HepG2 (cell line): ENCODE measurements at regions not wholly inside any gene's neighbourhood (a gene's known extent, or its start where the extent isn't known, plus 50 kb on each side); places are given as distances from the start of the nearest gene placed in this dataset.

Experiments
- ATAC-seq: fragments of 200-7000 bp; cut with Tn5 transposase; 3 replicates; pipeline ENCODE4 v1.9.1; 2020; ENCODE audit warnings: mild to moderate bottlenecking, moderate library complexity
- BruUV-seq: library from RNA; stranded (reverse); fragments of 400-500 nt; replicated peaks from 2 replicates; lab custom pipeline; 2021; lab: Mats Ljungman, UMichigan
- CTCF ChIA-PET: fragments of 300-600 bp; formaldehyde crosslinking; extraction: SDS; loops from one replicate; lab custom pipeline; 2021; ENCODE audit warnings: low total read pairs, inconsistent platforms, low intra/inter-chr PET ratio; lab: Yijun Ruan, JAX
- POLR2A ChIA-PET: fragments of 350-600 bp; sonication (Branson Sonifier 250); formaldehyde crosslinking; loops from one replicate; lab custom pipeline; 2020; ENCODE audit warnings: antibody characterized with exemption, inconsistent platforms; lab: Yijun Ruan, JAX
- DNase-seq: peaks from one replicate; pipeline ENCODE4 v3.0.0-alpha.2; 2015; ENCODE audit warnings: low spot score
- FAIRE-seq: peaks from 3 replicates; lab custom pipeline; 2011; peaks lifted over from hg19 to GRCh38; lab: Jason Lieb, UNC
- H2AFZ ChIP-seq: one replicate; pipeline ENCODE4 v1.6.1; 2011; ENCODE audit warnings: low read length, inconsistent platforms
- H3K27ac ChIP-seq: fragments of 300-600 bp; 3 replicates; pipeline ENCODE4 v1.8.0; 2011; ENCODE audit warnings: mixed run types, mild to moderate bottlenecking, mixed read lengths, low read length, inconsistent platforms; ENCODE audit not compliant: insufficient read depth; ENCODE audit errors: extremely low read length
- H3K27me3 ChIP-seq, 2 experiments: fragments of 200-600 bp in 1 of 2; 2 replicates in 1 of 2; 3 replicates in 1 of 2; pipeline versions ENCODE4 v1.6.0 to v1.8.0; 2011; ENCODE audit warnings: low read length in 2 of 2, mild to moderate bottlenecking in 2 of 2, moderate library complexity in 2 of 2, inconsistent platforms in 1 of 2; ENCODE audit not compliant: insufficient read depth in 2 of 2, control insufficient read depth in 1 of 2
- H3K36me3 ChIP-seq, 2 experiments: fragments of 200-600 bp in 1 of 2; replicated peaks in 1 of 2; 2 replicates in 1 of 2; 3 replicates in 1 of 2; pipeline versions ENCODE4 v1.5.1 to v1.8.0; 2011; ENCODE audit warnings: low read length in 2 of 2, inconsistent platforms in 1 of 2; ENCODE audit not compliant: insufficient read depth in 2 of 2, control insufficient read depth in 1 of 2
- H3K4me1 ChIP-seq: 2 replicates; pipeline ENCODE4 v1.5.1; 2012; ENCODE audit warnings: low read length, inconsistent platforms; ENCODE audit not compliant: insufficient read depth
- H3K4me2 ChIP-seq: 2 replicates; pipeline ENCODE4 v1.6.0; 2011; ENCODE audit warnings: low read depth, low read length, inconsistent platforms
- H3K4me3 ChIP-seq, 3 experiments: fragments of 200-600 bp in 1 of 3; sonication (generic), shearing (Covaris generic) in 1 of 3; replicated peaks in 1 of 3; 2 replicates each; pipeline ENCODE4 v1.5.1; 2011 to 2016; ENCODE audit warnings: low read length in 3 of 3, inconsistent platforms in 2 of 3, low read depth in 2 of 3, mild to moderate bottlenecking in 2 of 3, control low read depth in 1 of 3, mixed read lengths in 1 of 3; ENCODE audit not compliant: insufficient read depth in 1 of 3
- H3K79me2 ChIP-seq: one replicate; pipeline ENCODE4 v1.6.1; 2011; ENCODE audit warnings: low read length, inconsistent platforms; ENCODE audit not compliant: insufficient read depth
- H3K9ac ChIP-seq: 2 replicates; pipeline ENCODE4 v1.6.0; 2011; ENCODE audit warnings: mild to moderate bottlenecking, low read depth, low read length, inconsistent platforms; ENCODE audit not compliant: insufficient read depth
- H3K9me3 ChIP-seq: 2 replicates; pipeline ENCODE4 v1.5.1; 2012; ENCODE audit warnings: mild to moderate bottlenecking, low read length
- H4K20me1 ChIP-seq: 2 replicates; pipeline ENCODE4 v1.6.0; 2011; ENCODE audit warnings: inconsistent platforms, mild to moderate bottlenecking, low read length, moderate library complexity; ENCODE audit not compliant: insufficient read depth
- EEA1 ChIP-seq: sonication (generic); formaldehyde crosslinking; IDR thresholded peaks from 2 replicates; pipeline ENCODE4 v1.5.1; 2020; ENCODE audit warnings: mild to moderate bottlenecking, missing genetic modification reagents, borderline replicate concordance
- ZBTB4 ChIP-seq: sonication (generic); formaldehyde crosslinking; IDR thresholded peaks from 2 replicates; pipeline ENCODE4 v1.4.0; 2020; ENCODE audit warnings: missing genetic modification reagents, mild to moderate bottlenecking, borderline replicate concordance
- ZBTB42 ChIP-seq: sonication (generic); formaldehyde crosslinking; IDR thresholded peaks from 2 replicates; pipeline ENCODE4 v1.5.0; 2020; ENCODE audit warnings: mild to moderate bottlenecking, missing genetic modification reagents
- ZNF7 ChIP-seq: IDR thresholded peaks from 2 replicates; pipeline ENCODE4 v1.6.1; 2016; ENCODE audit warnings: missing biosample characterization, missing genetic modification reagents
- WGBS: methylation state at CpG from one replicate; pipeline ENCODE4 v1.1.6; 2017; ENCODE audit warnings: low lambda C conversion rate; 5-methylcytosine and 5-hydroxymethylcytosine counted together
- in situ Hi-C: cut with HindIII; loops from 2 replicates; pipeline ENCODE4 v1.10.0; 2017; ENCODE audit warnings: low pct_unique_long_range_greater_than_20kb; ENCODE audit not compliant: extremely low pct_ligation_motif_present
- intact Hi-C: fragments of 100-400 bp; cut with micrococcal nuclease; formaldehyde crosslinking; loops from one replicate; pipeline ENCODE4 v1.10.0; 2022; ENCODE audit not compliant: unreplicated experiment

- TF ChIP-seq ZBTB42 (no peak), ZBTB4 (CRISPR knock-in tag) (no peak)
These were observed 522.6 kb downstream of the RFC3 start (continued) for GRCh38 chr13:34340534-34340933.

GRCh38 chr13:34343413-34343940, 525.5 kb downstream of the RFC3 start:
- WGBS, result 0% methylated on average over 1 of the region's 1 CpG
- intact Hi-C loops, result no loop called here
- no peaks in the 10 kb centered on the region for H3K9me3 ChIP-seq

More at GRCh38 chr13:34343413-34343940, 525.5 kb downstream of the RFC3 start:
- ATAC-seq (no peak), DNase-seq (no peak), FAIRE-seq (no peak)
- in situ Hi-C loops, result no loop called here
- BruUV-seq, result no TSS peak
- peaks cover 0 to 5% of the 10 kb centered on the region in 2 experiments; a peak in 2 of 5 replicates for H3K27me3 ChIP-seq
- H4K20me1 ChIP-seq, result no peaks in the 10 kb centered on the region
- H3K4me2 ChIP-seq, result no peak overlapping the region
- TF ChIP-seq ZNF7 (CRISPR knock-in tag) (no peak), EEA1 (CRISPR knock-in tag) (no peak)
- 0 out of 2 replicates have a peak, but pooled peaks cover 7% of the 10 kb centered on the region for H3K4me1 ChIP-seq
- no peak overlapping the region for H3K27ac ChIP-seq
- no peaks in the 10 kb centered on the region for H3K79me2 ChIP-seq
- no peaks in the 10 kb centered on the region for H3K36me3 ChIP-seq
- no peak overlapping the region for H3K9ac ChIP-seq
- CTCF ChIA-PET, result no interaction called here
- POLR2A ChIA-PET, result no interaction called here
- H2AFZ ChIP-seq, result no peak overlapping the region
- H3K4me3 ChIP-seq, result no peak overlapping the region
